Midbrain (tissue), 1 donor: ENCODE measurements at regions not wholly inside any gene's neighbourhood (a gene's known extent, or its start where the extent isn't known, plus 50 kb on each side); places are given as distances from the start of the nearest gene placed in this dataset.
"Not testable (repeated sequence)": the region's sequence is repeated elsewhere in the genome, so short reads cannot be mapped to it uniquely, and the experiment has no call there.

ENCODE experiments used
- DNase-seq: peaks from one replicate; lab custom pipeline; 2025; lab: John Stamatoyannopoulos, UW

DNA sequence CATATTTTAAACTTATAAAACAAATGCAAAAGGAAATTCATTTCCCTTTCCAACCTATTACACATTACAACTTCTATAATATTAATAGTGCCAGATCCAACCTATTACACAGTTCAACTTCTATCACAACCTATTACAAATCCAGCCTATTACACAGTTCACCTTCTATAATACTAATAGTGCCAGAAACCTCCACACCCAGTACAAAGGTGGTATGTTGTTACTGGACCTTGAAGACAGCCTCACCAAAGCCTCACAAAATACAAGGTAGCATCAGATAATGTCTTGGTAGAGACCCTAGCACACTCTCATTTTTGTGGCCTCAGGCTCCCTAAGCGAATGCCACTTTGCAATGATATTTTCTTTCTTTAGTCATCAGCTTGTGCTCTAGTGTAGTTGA is 68.7 kb upstream of the PELI2 start:
- no peak for DNase-seq

DNA sequence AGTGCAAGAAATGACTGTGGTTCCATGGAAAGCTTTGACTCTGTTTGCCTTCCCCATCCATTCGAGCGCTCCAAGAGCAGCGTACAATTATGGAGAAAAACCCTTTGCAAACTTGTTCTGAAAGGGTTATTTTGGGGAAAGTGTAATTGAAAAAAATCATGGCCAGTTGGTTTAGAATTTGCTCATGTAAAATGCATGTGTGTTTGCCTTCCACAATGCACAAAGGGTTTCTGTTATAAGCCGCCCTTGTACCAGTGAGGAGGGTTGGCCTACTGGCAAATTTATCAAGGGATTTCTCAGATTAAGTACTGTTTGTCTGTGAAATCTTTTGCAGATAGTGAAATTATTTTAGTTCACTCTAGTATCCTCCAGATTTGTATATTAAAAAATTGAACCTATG is 62.7 kb upstream of the PELI2 start:
- peak; percentile 58 for DNase-seq

DNA sequence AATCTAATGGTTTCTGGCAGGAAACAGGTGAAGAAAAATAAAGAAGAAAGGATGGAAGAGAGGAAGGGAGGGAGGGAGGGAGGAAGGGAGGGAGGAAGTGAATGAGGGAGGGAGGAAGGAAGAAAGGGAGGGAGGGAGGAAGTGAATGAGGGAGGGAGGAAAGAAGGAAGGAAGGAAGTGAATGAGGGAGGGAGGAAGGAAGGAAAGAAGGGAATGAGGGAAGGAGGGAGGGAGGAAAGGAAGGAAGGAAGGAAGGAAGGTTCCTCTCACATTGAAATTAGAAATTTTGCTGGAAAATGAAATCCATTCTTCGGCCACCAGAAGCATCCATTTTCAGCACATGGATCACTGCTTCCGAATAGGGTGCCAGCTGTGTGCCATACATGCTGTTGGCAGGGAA is 62.2 kb upstream of the PELI2 start:
- DNase-seq = no peak

DNA sequence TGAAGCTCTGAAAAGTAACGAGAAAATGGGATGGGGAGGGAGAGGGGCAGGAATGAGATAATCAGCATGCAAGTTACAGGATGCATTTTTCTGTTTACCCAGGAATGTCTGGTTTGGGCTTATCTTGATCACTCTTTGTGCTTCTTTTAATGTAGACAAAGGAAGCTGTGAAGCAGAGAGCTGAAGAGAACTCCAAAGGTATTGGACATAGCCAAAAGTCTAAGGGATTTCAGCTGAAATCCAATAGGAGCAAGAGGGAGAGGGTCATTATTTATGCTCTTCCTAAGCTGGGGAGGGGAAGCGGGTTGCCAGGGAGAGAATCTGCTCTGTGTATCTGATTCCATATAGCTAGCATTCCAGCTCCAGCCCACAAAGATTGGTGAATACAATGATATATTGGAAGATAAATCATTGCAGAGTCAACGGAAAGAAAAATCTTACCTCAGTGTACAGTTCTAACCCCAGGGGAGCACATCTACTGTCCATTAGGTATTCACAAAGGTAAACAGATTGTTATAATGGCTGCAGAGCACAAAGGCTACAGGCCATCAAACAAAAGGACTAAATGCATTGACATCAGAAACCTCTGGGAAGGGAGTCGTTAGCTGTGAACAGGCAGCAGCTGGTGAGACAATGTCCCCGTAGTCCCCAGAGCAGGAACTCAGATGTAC is 61.0 kb upstream of the PELI2 start:
- DNase-seq = no peak

DNA sequence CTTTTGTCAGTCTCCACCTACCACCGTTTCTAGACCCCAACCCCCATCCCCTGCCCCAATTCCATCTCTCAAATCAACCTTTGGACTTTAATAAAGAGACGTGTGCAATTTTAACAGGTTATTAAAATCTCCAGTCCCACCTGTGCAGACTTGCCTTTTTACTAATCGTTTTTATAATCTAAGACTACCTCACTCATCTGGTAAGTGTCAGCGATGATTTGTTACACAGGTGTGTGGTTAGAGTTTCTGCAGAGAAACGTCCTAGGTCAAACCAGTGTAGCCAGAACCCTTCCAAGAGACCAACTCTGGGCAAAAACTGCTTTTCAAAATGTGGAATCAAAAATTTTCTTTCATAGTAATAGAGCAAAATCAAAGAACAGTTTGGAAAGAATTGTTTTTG is 60.4 kb upstream of the PELI2 start:
- DNase-seq = no peak

DNA sequence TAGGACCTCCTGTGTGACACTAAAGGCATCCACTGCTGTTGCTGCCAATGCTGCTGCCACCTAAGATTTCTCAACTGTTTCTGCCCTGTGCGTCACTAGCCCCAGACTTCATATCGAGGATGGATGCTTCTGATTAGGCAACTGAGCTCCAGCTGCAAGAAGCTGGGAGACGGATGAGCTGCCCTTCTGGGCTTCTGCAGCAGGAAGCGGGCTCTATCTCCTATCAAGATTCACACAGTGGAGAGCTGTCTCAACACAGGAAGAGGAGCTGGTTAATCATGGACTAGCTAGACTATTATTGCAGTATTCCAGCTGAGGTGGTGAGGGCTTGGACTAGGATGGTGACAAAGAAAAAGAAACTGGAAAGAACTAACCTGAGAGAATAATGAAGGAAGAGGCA is 59.2 kb upstream of the PELI2 start:
- DNase-seq = no peak

DNA sequence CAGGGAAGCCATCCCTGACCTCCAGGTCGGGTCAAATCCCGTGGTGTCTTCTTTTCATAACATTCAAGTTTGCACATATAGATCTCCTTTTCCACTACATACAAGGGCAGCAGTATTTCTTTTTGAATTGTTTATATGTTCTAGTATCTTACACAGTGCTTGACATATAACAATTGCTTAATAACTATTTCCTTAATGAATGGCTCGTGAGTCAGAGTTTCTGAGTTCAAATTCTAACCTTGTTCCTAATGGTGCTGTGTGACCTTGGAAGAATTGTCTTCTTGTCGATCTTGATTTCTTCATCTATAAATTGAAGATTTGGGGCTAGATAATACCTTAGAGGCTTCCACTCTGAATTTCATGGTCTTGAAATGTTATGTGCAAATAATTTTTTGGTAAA is 57.2 kb upstream of the PELI2 start:
- DNase-seq = no peak

DNA sequence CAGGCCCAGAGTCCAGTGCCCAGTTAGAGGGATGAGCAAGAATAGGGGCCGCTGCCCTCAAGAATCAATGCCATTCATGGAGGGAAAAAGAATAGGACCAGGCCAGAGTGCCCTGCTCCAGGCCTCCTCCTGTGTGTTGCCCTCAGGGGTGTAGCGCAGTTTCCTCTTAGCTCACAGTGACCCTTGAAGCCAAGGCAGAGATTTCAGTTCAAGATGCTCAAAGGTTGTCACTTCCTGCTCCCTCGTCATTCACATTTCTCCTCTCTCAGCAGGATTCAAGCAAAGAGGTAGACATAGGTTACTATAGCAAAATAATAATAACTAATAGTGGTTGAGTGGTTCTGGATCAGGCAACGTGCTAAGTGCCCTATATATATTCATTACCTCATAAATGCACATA is 55.1 kb upstream of the PELI2 start:
- no peak for DNase-seq

DNA sequence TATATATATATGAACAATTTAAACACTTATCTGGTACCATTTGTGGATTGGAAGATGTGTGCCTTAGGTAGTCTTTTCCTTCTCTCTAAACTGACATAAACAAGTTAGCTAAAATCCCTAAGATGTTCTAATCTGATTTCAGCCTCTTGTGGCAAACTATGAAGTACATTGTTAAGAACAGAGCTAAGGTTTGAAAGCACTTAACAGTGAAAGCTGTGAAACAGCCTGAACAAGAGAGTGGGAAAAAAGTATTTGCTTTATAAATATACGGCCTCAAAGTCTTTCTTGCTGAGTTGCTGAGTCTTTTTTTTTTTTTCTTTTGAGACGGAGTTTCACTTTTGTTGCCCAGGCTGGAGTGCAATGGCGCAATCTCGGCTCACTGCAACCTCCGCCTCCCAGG is 53.7 kb upstream of the PELI2 start:
- DNase-seq = no peak

DNA sequence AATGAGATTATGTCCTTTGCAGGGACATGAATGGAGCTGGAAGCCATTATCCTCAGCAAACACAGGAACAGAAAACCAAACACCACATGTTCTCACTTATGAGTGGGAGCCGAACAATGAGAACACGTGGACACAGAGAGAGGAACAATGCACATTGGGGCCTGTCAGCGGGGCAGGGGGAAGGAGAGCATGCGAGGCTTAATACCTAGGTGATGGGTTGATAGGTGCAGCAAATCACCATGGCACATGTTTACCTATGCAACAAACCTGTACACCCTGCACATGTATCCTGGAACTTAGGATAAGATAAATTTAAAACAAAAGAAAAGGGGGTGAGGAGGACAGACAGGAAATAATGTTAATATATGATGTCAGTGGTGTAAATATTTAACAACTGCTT is 53.0 kb upstream of the PELI2 start:
- not testable (repeated sequence) for DNase-seq

DNA sequence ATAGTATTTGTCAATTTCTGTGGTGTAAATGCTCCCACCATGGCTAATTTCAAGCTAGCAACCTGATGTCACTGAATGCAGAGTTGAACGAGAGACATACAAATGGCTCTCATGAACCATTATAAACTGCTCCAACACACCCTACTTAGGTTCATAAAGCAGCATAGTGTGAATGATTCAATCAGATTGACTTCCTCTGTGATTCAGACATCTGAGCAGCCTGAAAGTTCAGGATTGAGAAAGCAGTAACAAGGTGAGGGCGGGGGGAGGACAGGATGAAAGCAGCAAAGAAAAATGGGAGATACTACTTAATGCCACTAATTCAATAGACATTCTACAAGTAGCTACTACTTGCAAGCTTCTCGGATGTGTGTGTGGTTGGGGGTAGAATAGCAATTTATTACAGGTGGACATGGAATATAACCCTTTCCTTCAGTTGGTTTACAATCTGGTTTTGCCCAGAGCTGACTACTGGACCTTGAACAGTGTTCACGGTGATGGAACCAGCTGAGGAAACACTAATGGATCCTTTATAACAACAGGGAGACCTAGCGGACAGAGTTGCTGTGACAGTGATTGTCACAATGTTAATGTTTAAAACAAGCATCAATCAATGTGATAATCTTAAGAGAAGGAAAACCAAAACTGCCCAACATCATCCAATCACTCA is 52.5 kb upstream of the PELI2 start:
- no peak for DNase-seq
